Activated CD4-positive, CD25-positive, alpha-beta regulatory T cell treated with anti-CD3 and anti-CD28 coated beads, Interleukin-2, amount 50 U/mL, for 72 hours (primary cell): ENCODE measurements at regions not wholly inside any gene's neighbourhood (a gene's known extent, or its start where the extent isn't known, plus 50 kb on each side); places are given as distances from the start of the nearest gene placed in this dataset.
"Not testable (repeated sequence)": the region's sequence is repeated elsewhere in the genome, so short reads cannot be mapped to it uniquely, and the experiment has no call there.

Experiments
- DNase-seq: peaks from one replicate; pipeline ENCODE4 v3.0.0; 2021

DNA sequence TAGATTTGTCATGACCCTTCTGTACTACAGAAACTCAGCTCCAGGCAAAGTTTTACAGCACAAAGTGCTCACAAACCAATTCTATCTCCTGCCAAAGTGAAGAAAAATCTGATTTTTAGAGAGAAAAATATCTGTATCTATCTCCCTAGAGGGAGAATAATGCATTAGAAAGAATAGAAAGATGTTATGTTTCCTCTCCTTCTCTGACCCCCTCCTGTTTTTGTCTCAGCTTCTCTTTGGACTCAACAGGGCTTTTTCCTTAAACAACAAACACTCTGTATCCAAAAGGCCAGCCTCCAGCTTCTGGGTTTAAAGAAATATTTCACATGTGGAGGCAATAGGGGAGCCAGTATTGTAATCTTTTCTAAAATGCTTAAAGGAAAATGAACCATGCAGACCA, 627.4 kb downstream of the REEP3 start:
- DNase-seq: no peak

DNA sequence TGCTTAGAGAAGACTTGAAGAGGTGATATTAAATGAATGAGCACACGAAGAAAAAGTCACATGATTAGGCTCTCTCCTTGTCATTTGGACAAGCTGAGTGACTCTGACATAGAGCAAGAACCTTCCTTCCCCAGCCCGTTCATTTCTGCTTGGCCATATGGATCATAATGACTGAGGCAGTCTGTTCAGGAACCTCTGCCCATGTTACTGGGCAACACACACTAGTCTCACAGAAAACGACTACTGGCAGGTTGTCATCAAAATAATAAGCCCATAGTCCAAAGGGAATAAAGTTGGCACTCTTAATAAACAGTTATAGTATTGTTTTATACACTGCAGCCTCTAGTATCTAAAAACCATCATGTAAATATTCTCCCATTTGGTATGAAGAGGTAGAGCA, 635.0 kb downstream of the REEP3 start:
- no peak for DNase-seq

DNA sequence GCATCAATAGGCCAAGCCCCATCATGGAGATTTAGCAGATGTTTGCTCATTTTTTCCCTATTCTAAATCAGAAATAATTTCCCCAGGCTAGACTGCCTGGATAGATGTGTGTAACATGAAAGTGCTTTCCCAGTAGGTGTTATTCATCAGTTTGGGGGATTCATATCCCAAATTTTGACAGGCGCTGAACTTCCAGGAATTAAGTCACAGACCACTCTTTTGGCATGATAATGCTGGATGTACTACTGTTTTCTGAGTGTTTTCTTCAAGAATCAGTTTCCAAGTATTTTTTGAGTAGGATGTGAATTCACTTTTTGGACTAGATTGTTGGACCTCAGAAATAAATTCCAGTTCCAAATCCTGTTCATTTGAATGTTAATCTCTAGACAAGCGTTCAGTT, 637.4 kb downstream of the REEP3 start:
- no peak for DNase-seq

DNA sequence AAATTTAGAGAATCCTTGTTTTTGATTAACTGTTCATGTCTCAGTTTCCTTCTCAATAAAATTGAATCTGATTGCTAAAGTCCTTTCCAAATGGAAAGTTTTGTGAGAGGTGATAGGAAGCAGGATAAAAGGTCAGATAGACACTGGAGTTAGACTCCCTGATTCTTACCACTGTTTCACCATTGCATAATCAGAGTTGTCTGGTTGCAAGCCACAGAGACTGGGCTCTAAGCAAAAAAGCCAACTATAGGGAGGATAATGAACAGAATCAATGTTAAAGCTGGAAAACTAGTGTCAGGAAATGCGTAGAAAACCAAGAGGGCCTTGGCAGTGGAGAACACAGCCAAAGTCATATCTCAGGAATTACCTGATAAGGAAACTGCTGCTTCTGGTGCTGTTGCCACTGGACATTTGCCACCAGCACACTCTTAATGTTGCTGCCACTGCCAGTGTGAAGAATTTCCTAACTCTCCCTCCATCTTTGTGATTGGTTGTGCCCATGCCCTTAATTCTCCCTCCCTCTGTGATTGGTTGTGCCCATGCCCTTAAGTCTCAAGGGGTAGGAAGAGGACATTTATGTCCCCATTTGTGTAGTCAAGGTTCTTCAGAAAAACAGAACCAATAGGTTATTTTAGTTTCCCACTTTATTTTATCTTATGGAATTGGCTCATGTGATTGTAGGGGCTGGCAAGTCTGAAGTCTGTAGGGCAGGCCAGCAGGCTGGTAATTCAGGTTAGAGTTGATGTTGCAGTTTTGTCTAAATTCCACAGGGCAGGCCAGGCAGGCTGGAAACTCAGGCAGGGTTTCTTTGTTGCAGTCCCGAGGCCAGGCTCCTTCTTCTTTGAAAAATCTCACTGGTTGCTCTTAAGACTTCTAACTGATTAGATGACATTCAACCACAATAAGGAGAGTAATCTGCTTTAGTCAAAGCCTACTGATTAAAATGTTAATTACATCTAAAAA, 639.0 kb downstream of the REEP3 start:
- DNase-seq: no peak

DNA sequence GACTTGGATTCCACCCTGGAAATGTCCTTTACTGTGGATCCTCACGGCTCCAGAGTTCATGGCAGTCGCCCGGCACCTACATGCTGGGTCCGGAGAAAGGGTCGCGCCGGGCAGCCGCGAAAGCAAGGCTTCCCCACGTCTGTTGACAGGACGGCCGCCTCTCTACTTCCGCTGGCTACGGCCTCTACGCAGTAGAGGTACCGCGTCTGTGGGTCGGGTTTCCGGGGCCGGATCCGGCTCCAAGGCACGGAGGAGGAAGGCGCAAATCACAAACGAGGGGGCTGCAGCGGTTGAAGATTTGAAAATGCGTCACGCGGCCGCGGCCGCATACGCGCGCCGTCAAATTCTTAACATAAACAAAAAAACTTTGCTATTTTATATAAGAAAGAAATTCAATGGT, 649.6 kb downstream of the REEP3 start:
- no peak for DNase-seq

DNA sequence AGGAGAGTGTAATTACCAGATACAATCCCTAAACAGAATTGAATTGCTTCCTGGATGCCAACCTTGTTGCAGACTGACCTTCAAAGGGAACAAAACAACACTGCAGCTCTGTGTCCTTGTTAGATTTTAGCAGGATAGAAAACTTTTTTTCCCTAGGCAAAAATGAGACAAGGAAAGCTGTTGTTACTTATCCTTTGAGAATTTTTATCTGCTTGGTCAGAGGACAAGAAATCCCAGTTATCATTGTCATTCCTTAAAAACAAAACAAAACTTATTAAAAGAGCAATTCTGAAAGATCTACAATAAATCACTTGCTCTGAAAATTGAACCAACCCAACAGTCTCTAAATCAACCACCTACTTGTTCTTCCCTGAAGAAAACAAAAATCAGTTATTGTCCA, 652.6 kb downstream of the REEP3 start:
- DNase-seq: no peak

DNA sequence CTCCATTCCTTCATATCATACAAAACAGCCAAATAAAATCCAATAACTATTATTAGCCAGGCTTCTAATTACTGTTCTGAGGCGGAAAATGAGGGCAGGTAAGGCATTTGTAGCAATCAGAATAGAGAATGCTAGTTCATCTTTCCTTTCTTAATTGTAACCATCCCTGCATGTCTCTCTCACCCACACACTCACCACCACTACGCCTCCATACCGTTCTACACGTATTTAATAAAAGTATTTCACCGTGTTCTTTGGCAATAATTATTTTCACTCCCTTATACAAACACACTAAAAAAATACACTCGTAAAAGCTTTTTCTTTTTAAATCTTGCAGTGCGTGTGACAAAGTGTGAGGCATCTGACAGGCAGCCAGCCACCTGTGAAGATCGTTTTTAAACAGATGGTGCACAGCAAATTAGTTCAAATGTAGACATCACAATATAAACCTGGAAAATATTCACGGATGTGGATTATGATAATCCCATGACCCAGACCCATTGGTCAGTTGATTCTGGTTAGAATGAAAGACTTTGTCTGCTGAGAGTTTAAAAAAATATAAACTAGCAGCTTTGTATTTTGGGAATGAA, 653.6 kb downstream of the REEP3 start:
- no peak for DNase-seq

DNA sequence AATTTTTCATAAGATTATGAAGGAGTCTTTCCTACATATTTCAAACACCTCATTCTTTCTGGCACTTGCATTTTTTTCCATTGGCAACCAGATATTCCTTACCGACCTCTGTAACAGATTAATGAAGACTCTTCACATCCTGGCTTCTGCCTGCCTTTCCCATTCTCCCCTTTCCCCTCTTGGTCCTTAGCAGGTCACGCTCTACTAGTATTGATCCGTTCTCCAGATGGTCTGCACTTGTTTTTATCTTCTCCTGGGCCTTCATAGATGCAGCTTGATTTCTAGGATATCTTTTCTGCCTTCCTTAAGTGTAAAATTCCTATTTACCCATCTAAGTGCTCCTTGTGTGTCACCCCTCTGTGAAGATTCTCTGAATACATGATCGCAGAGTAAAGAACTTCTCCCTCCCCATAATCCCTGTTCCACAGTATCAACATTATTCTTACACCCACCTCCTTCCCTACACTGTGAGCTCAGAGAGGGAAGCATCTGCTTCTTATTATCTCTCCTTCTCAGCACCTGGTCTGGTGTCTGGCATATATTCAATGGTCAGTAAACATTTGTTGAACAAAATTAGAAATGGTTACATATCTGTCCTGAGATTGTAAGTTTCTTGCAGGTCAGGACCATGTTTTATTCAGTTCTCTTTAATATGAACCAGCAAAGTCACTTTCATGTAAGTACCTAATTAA, 654.2 kb downstream of the REEP3 start:
- no peak for DNase-seq

DNA sequence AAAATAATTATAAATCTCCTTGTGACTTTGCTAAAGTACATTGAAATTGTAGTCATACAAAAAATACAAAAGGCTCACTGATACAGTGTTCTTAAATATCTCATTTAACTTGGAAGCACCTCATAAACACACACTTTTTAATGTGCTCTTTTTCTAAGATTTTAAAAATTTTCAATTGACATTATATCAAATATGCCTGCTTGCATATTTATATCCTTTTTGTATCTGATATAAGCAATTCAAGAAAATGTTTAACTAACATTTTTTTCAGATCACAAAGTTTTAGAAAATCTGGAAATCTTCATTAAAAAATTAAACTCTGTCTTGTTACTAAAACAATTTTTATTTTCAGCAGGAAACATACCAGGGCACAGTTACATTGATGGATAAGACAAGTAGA, 661.5 kb downstream of the REEP3 start:
- no peak for DNase-seq

DNA sequence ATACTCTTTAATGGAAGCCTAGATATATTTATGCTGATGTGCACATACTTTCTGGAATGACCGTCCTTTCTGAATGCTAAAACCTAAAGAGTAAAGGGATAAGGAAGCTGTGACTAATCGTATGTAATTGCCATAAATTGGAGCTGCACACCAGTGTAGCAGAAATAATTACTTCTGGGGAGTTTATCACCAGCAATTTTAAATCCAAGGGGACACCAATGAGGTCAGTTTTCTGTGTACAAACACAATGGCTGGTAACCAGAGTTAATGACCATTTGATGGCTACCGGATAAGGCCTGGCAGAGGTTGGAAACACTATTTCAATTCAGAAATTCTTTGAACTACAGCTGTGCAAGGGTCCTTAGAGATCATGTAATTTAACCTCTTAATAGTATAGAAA, 670.1 kb downstream of the REEP3 start:
- no peak for DNase-seq

DNA sequence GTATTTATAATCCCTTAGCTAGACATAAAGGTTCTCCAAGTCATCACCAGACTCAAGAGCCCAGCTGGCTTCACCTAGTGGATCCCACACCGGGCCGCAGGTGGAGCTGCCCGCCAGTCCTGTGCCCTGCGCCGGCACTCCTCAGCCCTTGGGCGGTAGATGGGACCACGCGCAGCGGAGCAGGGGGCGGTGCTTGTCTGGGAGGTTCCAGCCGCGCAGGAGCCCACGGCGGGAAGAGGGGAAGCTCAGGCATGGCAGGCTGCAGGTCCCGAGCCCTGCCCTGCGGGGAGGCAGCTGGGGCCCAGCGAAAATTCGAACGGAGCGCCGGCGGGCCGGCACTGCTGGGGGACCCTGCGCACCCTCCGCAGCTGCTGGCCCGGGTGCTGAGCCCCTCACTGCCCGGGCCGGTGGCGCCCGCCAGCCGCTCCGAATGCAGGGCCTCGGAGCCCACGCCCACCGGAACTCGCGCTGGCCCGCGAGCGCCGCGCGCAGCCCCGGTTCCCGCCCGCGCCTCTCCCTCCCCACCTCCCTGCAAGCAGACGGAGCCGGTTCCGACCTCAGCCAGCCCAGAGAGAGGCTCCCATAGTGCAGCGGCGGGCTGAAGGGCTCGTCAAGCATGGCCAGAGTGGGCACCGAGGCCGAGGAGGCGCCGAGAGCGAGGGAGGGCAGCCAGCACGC, 675.6 kb downstream of the REEP3 start:
- DNase-seq: no peak

DNA sequence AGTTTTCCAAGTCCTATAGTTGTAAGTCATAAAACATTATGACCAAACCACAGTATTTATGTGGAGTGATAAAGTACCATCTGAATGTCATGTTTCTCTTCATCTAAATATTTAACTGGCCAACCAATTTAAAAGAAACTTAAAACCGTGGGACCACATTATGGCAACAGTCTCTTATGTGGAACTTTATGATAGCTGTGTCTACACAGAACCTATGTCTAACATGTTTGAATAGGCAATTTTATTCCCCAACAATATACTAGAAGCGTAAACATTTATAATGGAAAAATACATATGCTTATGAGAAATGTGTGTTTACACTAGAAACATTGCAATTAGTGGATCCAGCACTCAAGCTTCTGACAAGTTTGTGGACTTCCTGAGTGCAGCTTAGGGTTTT, 680.7 kb downstream of the REEP3 start:
- no peak for DNase-seq

DNA sequence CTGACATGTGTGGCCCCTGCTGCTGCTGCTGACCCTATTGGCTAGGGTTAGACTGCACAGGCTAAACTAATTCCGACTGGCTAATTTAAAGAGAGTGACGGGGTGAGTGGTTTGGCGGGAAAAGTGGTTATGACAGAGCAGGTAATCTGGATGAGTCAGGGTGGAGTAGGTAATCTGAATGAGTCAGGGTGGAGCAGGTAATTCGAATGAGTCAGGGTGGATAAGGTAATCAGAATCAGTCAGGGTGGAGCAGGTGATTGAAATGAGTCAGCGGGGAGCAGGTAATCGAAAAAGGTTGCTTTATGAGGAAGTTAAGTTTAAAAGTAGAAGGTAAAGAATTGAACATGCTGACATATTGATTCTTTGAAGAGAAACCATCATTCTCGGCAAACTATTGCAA, 683.3 kb downstream of the REEP3 start:
- DNase-seq: not testable (repeated sequence)

DNA sequence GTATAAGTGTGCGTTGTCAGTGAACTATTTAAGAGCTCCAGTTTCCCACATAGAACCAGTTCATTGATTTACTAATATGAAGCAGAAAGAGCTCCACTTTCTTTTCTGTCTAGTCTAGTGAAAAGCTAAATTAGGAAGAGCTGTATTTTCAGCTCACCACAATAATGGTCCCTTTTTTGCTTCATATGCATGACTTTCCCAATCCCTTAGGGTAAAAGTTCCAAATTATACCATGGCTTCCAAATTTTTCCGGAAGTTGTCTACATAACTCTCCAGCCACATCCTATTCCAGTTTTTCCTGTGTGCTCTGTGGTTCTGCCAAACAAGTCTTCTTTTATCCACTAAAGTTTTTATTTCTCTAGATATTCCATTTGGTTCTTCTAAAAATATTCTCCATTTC, 685.2 kb downstream of the REEP3 start:
- no peak for DNase-seq

DNA sequence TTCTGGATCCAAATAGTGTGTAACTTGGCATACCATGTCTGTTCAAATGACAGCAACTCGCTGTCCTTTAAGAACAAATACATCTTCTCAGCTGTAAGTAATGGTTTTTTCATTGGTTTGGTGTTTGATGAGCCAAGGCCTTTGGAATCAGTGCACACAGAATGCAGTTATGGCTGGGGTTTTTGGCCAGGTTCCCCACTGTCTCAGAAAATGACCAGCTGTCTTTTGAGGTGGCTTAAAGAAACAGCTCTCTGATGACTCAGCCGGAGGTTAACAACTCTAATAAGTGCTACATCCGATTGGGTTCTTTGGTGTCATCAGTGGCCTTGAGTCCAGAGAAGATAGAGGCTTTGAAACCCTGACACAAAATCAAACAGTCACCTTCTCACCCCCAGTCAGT, 688.4 kb downstream of the REEP3 start:
- DNase-seq: no peak

DNA sequence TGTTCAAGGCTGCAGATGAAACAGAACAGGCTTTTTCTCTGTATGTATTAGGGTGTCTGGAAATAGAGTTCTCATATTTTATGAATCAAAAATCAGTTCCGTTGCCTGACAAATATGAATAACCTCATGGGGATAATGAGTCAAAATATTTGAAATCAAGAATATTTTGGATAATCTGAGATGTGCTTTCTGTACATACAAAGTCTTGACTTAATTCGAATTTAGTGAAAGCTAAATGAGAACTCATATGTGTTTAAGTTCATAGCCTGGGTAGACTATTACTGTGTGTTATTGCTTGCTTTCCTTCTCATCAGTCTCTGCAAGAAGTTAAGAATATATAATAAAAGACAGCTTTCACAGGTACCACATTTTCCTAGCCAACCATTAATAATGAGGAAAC, 689.0 kb downstream of the REEP3 start:
- DNase-seq: no peak

DNA sequence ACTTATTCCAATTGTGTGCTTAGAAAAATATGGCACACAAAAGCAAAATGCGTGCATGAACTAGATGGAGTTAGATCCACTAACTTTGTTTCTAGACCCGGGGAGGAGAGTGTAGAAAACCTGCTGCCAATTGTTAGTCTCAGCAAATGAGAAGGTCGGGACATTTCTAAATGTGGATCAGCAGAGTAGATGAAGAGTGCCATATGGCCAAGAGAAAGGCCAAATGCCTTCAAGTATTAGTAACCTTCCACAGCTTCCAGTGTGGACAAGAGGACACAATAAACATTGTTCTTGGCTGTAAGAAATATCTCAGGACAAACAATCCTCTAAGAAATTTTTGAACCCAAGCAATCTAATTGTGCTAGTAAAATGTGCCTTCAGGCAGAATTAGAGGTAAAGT, 690.3 kb downstream of the REEP3 start:
- no peak for DNase-seq

DNA sequence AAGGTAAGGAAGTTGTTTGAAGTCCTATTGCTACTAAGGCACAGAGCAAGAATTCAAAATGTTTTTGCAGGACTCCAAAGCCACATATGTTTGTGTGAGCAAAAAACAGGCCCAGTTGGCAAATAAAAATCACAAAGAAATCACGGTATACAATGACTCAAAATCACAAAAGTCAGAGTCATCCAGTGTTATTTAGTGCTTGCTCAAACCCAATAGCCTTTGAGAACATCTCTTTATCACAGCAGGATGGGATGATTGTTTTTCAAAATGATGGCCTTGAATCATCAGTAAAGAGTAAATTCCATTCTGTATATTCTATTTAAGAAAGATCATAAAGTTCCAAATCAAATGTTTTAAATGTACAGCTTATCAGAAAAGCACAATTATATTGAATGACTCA, 693.9 kb downstream of the REEP3 start:
- no peak for DNase-seq

DNA sequence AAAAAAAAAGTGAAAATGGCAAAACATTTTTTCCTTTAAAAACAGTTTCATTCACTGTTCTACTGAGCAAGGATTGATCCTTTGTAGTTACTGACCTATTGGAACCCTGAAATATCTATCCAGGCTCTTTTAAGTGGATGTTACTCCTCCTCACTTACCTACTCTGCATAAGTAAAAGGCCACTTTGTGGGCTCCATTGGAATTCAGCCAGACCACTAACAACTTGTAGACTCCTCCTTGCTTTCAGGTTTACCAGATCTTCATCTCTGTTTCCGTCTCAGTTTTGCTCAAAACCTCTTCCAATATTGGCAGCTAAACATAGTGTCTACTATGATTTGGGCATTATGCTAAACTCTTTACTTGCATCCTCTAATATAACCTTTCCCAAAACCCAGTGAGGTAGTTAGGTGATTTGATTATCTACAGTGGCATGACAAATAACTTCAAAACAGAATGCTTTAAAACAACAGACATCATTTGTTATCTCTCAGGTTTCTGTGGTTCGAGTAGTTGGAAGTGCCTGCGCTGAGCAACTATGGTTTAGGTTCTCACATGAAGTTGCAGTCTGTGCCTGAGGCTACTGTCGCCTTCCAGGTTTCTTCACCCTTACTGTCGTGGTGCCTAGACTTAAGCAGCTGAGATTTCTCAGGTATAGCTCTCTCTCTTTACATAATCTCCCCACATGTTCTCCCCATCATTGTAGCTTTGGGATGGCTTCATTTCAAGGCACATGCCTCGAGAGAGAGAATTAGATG, 698.2 kb downstream of the REEP3 start:
- no peak for DNase-seq

DNA sequence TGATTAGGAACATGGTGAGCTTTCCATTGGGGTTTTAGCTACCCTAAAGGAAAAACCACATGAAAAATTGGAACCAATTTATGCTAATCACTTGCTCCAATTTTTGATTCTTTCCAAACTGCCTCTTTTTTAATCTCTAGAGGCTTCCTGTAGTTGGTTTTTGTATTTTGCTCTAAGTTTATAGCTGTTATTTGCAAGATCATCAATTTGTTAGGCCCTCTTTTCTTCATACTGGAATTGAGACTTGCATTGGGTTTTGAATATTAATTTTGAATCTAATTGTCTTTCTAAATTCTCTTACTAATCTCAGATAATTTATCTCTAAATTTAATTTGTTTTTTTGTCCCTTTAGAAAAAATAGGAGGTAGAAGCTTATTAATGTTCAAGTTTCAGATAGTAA, 713.3 kb downstream of the REEP3 start:
- DNase-seq: no peak

DNA sequence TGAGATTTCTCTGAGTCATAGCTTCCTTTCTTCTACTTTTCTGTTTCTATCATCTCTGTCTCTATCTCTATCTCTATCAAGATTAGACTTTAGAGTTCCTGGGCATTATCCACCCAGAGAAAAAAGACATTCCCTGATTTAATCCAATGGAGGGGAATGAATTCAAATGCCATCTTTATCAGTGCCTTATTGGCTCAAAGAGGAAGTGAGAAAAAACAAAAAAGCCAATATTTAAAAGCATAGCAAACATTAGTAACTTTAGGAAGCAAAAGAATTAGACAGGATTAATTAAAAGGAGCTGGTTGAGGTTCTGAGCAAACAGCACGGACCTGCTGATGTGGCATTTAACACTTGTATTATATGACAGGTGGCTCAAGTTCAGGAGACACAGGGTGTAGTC, 736.5 kb downstream of the REEP3 start:
- DNase-seq: no peak

DNA sequence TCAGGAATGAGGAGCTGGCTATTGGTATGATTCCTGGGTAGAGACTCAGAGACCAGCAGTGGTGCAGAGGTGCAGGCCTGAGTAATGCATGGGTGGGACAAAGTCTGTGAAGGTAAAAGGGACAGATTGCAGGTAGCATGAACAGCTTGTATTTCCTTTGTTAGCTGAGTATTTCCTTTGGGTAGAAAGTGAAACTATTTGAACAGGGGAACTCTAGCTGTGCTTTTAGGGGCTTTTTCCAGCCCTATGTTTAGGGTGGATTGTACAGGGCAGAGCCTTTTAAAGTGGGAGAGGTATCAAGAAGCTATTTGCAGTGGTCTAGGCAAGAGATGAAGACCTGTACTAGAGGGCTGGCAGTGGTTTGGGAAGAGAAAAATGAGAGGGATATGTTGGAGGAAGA, 739.9 kb downstream of the REEP3 start:
- no peak for DNase-seq

DNA sequence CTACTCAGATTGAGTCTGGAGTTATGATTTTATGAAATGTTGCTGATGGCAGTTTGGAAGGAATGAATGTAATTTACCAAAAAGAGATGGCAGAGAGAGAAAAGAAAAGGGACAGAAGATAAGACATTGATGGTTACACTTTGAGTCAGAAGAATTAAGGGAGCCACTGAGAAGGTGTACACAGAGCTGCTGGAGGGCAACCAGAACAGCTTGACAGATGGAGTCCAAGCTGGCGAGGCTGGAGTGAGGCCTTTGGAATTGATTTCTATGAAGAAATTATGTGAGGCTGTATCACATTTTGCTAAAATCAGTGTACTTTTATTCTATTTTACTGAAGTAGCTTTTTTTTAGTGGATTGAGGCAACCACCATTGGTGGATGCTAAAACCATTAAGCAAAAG, 740.5 kb downstream of the REEP3 start:
- DNase-seq: no peak
